Activated naive CD4-positive, alpha-beta T cell treated with anti-CD3 and anti-CD28 coated beads, Interleukin-2, amount 50 U/mL, for 24 hours (primary cell): ENCODE measurements at regions not wholly inside any gene's neighbourhood (a gene's known extent, or its start where the extent isn't known, plus 50 kb on each side); places are given as distances from the start of the nearest gene placed in this dataset.

ENCODE experiments used
- H3K27ac Mint-ChIP-seq: one replicate; pipeline ENCODE4 v1.8.0; 2021; ENCODE audit warnings: mild to moderate bottlenecking, mixed read lengths
- H3K27me3 Mint-ChIP-seq: one replicate; pipeline ENCODE4 v1.8.0; 2021; ENCODE audit warnings: mixed read lengths
- H3K36me3 Mint-ChIP-seq: one replicate; pipeline ENCODE4 v1.8.0; 2021; ENCODE audit warnings: mixed read lengths
- H3K4me1 Mint-ChIP-seq: one replicate; pipeline ENCODE4 v1.8.0; 2021; ENCODE audit warnings: mixed read lengths
- H3K4me3 Mint-ChIP-seq: one replicate; pipeline ENCODE4 v1.8.0; 2021; ENCODE audit warnings: mild to moderate bottlenecking, mixed read lengths
- H3K9me3 Mint-ChIP-seq: one replicate; pipeline ENCODE4 v1.8.0; 2021; ENCODE audit warnings: mixed read lengths

DNA sequence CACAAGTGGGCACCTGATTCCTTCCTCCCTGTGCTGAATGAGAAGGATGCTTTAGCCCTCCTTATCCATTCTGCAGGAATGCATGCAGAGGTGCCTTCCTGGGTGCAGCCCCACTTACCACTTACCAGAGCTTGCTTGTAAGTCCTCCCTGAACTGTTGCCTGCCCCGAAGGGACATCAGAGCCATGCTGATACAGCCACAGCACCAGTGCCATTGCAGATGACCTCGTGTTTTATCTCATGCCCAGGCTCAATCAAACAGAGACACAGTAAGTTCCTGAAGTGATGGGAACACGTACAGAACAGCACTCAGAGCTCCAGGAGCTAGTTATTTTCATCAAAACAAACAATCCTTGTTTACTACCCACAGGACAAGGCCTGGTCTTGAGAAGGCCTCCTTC is 81.9 kb downstream of the ATP1A1 start:
- no peak overlapping the region for H3K27ac Mint-ChIP-seq
- no peaks in the 10 kb centered on the region for H3K27me3 Mint-ChIP-seq
- H3K9me3 Mint-ChIP-seq = no peaks in the 10 kb centered on the region
- H3K4me3 Mint-ChIP-seq = no peak overlapping the region
- H3K36me3 Mint-ChIP-seq = no peaks in the 10 kb centered on the region
- H3K4me1 Mint-ChIP-seq = no peaks in the 10 kb centered on the region

DNA sequence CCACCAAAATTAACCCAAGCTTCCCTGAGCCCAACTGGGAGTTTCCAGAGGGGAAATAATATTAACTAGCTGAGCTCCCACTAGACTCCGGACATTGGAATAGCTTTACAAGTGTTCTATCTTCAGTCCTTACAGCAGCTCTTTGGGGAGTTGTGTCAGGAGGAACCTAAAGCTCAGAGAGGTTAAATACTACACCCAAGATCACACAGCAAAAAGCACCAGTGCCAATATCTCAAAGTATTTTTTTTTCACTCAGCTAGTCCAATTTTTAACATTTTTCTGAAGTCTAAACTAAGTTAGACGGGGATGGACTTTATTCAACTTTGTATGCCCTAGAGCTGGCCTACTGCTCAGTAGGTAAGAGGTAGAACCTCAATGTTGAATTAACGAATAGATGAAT is 82.5 kb downstream of the ATP1A1 start:
- H3K36me3 Mint-ChIP-seq = no peaks in the 10 kb centered on the region
- H3K4me3 Mint-ChIP-seq = no peak overlapping the region
- no peaks in the 10 kb centered on the region for H3K27me3 Mint-ChIP-seq
- H3K4me1 Mint-ChIP-seq = no peaks in the 10 kb centered on the region
- H3K27ac Mint-ChIP-seq = no peak overlapping the region
- no peaks in the 10 kb centered on the region for H3K9me3 Mint-ChIP-seq

DNA sequence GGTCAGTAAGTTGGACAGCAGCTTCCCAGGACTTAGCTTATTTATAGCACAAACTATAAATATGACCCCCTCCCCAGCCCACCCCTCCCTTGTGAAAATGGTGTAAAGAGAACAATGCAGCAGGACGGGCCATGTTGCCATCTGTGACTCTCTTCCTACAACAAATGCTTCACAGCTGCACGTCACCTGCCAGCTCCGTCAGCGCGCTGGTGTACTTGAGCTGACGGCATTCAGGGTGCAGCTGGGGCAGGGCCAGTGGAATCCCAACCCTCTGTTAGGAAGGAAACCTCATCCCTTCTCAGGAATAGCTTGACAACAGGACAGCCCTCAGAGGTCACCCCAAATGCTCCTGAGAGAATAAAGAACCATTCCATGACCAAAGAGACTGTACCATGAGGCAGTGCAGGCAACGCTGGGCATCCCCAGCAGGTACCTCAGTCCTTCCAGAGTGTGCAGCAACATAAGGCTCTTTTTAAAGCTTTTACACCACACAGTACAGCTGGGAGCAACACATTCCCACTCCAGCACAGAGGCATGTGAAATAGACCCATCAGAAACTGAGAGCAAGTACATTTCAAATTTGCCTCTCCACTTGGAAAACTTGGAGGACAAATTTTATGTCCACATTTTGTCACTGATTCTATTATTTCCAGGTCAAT is 85.0 kb downstream of the ATP1A1 start:
- Mint-ChIP-seq H3K4me1 (no peaks in the 10 kb centered on the region), H3K4me3 (no peak overlapping the region), H3K36me3 (no peaks in the 10 kb centered on the region), H3K27me3 (no peaks in the 10 kb centered on the region), H3K9me3 (no peaks in the 10 kb centered on the region), H3K27ac (no peak overlapping the region)

DNA sequence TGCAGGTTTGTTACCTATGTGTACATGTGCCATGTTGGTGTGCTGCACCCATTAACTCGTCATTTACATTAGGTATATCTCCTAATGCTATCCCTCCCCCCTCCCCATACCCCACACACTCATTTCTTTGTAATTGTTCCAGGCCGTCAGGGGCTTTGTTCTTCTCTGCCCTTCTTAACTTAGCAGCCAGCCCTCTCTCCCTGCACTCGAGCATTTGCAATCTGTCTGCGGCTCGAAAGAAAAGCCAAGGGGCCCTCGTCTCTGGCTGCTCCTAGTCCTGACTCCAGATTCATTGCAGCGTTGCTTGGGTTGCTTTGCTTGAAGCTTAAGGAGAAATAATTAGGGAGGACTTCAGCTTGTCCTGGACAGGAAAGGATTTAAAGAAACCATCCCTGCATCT is 85.7 kb downstream of the ATP1A1 start:
- Mint-ChIP-seq H3K4me1 (no peaks in the 10 kb centered on the region), H3K4me3 (no peak overlapping the region), H3K9me3 (no peaks in the 10 kb centered on the region), H3K27me3 (no peaks in the 10 kb centered on the region), H3K27ac (no peak overlapping the region), H3K36me3 (no peaks in the 10 kb centered on the region)

DNA sequence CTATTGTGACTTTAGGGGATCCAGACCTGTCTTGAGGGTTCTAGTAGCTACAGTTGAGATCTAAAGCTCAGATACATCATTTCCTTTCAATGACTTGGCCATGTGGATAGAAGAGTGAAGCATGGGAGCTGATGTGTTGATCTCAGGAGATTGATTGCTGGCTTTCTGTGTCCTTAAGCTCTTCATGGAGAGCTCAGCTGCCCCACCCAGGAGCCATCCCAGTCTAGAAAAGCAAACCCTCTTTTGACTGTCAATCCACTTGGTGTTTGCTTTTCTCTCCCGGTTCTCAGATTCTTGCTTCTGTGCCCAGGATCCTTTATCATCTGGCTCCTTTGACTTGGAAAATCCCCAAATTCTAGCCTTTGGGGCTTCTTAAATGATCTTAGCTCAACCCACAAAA is 87.2 kb downstream of the ATP1A1 start:
- Mint-ChIP-seq H3K36me3 (no peaks in the 10 kb centered on the region), H3K27ac (peak overlapping the region; percentile 57), H3K4me1 (no peaks in the 10 kb centered on the region), H3K4me3 (no peak overlapping the region), H3K27me3 (no peaks in the 10 kb centered on the region), H3K9me3 (no peaks in the 10 kb centered on the region)

DNA sequence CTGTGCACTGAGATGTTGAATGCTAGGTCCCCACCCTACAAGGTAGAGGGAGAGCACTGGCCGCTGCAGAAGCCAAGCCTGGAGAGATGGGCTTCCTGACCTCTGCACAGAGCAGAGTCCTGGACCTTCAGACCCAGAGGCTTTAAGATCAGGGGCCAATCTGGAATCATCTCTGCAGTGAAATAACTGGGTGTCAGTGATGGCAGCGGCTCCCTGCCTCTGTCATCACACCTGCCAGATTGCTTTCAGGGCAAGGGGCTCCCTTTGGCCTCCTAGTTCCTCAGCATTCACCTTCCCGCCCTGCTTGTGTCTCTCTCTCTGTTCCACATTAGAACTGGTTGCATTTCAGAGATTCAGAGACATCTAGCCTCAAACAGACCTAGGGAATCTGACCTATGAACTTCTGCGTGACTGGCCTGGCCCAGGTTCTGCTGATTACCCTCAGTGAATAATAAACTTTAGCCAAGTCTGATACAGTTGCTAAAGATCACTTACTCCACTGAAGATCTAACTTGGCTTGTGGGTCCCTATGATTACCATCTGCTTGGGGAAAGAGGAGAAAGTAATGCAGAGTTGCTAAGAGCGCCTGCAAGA is 87.8 kb downstream of the ATP1A1 start:
- no peak overlapping the region for H3K4me3 Mint-ChIP-seq
- no peaks in the 10 kb centered on the region for H3K9me3 Mint-ChIP-seq
- H3K27ac Mint-ChIP-seq = peak overlapping the region; percentile 57
- H3K36me3 Mint-ChIP-seq = no peaks in the 10 kb centered on the region
- H3K4me1 Mint-ChIP-seq = no peaks in the 10 kb centered on the region
- H3K27me3 Mint-ChIP-seq = no peaks in the 10 kb centered on the region

DNA sequence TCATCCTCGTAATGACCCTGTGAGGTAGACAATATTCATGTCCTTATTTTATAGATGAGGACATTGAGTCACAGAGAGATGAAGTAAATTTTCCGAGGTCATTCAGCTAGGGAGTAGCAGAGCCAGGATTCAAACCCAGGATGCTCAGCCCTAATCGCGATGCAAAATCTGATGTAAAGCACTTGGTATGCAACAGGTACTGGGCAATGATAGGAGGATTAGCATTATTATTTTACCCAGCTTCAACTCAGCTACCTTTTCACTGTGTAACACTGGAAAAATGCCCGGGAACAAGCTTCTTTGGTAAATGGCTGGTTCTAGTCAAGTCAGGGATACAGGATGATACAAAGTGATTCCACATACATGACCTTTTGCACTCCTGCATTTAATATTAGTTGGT is 88.7 kb downstream of the ATP1A1 start:
- Mint-ChIP-seq H3K4me3 (no peak overlapping the region), H3K9me3 (no peaks in the 10 kb centered on the region), H3K27ac (no peak overlapping the region), H3K36me3 (no peaks in the 10 kb centered on the region), H3K27me3 (no peaks in the 10 kb centered on the region), H3K4me1 (no peaks in the 10 kb centered on the region)

DNA sequence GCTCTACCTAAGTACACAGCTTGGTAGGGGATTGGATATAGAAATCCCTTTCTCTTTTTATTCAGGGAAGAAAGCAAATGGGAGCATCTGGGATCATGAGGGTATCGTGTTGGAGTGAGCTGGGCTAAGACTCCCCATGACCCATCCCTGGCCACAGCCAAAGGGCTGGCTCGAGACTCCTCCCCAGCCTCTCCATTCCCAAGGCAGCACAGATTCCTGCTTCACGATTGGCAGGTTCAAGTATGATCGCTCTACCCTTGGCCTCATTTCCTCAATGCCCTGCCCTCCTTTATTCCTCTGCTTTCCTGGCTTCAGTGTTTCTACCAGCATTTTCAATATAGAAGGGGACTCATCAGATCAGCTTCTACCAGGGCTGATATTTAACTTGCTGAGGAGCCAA is 89.7 kb downstream of the ATP1A1 start:
- H3K4me1 Mint-ChIP-seq = no peaks in the 10 kb centered on the region
- no peaks in the 10 kb centered on the region for H3K36me3 Mint-ChIP-seq
- no peaks in the 10 kb centered on the region for H3K9me3 Mint-ChIP-seq
- no peaks in the 10 kb centered on the region for H3K27me3 Mint-ChIP-seq
- no peak overlapping the region for H3K4me3 Mint-ChIP-seq
- H3K27ac Mint-ChIP-seq = no peak overlapping the region

DNA sequence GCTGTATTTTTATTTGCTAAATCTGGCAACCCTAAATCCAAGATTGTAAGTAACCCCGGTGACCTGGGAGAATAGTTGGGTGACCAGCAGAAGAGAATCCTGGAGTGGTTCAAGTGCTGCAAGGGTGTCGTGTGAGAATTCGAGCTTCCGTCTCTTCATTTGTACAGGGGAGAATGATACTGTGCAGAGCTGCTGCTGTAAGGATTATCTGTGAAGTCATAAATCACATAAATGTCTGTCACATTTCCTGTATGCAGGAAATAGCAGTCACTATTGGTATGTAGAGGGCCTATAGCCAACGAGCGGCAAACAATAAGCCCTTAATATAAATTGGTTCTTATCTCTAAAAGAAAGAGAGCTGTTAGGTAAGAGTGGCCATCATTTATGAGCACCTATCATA is 90.7 kb downstream of the ATP1A1 start:
- H3K27ac Mint-ChIP-seq = no peak overlapping the region
- no peak overlapping the region for H3K4me3 Mint-ChIP-seq

More for the DNA sequence above, 90.7 kb downstream of the ATP1A1 start:
- no peaks in the 10 kb centered on the region for H3K27me3 Mint-ChIP-seq
- H3K9me3 Mint-ChIP-seq = no peaks in the 10 kb centered on the region
- H3K36me3 Mint-ChIP-seq = no peaks in the 10 kb centered on the region
- H3K4me1 Mint-ChIP-seq = no peaks in the 10 kb centered on the region
